ENCODE measurements at regions not wholly inside any gene's neighbourhood (a gene's known extent, or its start where the extent isn't known, plus 50 kb on each side); places are given as distances from the start of the nearest gene placed in this dataset.

DNA sequence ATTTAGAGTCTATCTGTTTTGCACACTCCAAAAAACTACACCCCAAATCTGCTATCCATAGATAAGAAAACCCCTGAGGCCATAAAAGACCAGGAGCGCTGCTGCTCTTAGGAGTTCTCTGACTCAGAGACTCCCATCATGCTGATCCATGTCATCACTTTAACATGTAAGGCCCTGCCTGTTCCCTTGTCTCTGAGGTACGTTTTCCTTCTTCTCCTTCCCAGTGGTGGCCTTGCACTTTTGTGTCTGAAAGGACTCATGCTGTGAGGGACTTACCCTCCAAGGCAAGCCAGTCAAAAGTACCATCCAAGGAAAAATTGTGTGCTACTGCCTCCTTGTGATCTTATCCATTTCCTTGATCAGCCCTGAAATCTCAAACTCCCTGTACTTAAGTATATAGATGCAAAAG is 427.4 kb upstream of the NCAM2 start:
- no CpG with 5 or more reads among the region's 2 CpGs for WGBS (ENCODE audit: extremely low coverage, insufficient coverage, insufficient read length)
- H2BK5ac ChIP-seq (ENCODE audit: low read depth, low read length, poor library complexity) = no peak overlapping the region

DNA sequence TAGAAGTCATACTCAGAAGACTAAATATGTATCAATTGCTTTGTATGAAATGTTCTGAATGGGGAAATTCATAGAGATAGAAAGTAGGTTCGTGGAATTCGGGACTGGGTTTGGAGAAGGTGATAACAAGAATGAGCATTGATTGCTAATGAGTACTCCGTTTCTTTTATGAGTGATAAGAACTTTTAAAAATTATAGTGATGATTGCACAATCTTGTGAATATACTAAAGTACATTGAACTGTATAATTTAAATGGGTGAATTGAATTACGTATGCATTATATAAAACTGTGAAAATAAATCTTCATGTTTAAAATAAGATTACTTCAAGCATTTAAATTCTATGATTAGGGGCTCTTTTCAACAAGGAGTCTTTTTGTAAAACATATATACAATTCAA is 425.6 kb upstream of the NCAM2 start:
- H4K91ac ChIP-seq (ENCODE audit: low read depth, low read length) = no peak overlapping the region
- no peak overlapping the region for H3K27ac ChIP-seq (ENCODE audit: low read depth, low read length)
- no peak overlapping the region for H2AK5ac ChIP-seq (ENCODE audit: low read length)
- H3K9me3 ChIP-seq (ENCODE audit: insufficient read depth, low read depth, low read length) = no peaks in the 10 kb centered on the region
- no peaks in the 10 kb centered on the region for H3K79me1 ChIP-seq (ENCODE audit: low read length)
- no peak overlapping the region for H2BK5ac ChIP-seq (ENCODE audit: low read depth, low read length, poor library complexity)
- no peak overlapping the region for H4K12ac ChIP-seq (ENCODE audit: low read depth, low read length)
- no peak overlapping the region for H3K4me2 ChIP-seq (ENCODE audit: low read length)
- no peak overlapping the region for H3K9ac ChIP-seq (ENCODE audit: low read length)
- H4K8ac ChIP-seq (ENCODE audit: low read depth, low read length) = no peak overlapping the region
- 100% methylated on average over 2 of the region's 4 CpGs for WGBS (ENCODE audit: extremely low coverage, insufficient coverage, insufficient read length)
- H3K14ac ChIP-seq (ENCODE audit: low read length) = no peak overlapping the region
- no peak overlapping the region for H2BK120ac ChIP-seq (ENCODE audit: insufficient read depth, low read length, poor library complexity)
- H2AFZ ChIP-seq (ENCODE audit: insufficient read depth, low read length, poor library complexity) = no peak overlapping the region
- no peak for DNase-seq
- no peak overlapping the region for H3K4me3 ChIP-seq (ENCODE audit: low read depth, low read length)
- no peaks in the 10 kb centered on the region for H3K4me1 ChIP-seq (ENCODE audit: control insufficient read depth in 1 of 2, insufficient read depth in 2 of 2, low read length in 2 of 2)
- no peak overlapping the region for H3K4ac ChIP-seq (ENCODE audit: low read depth, low read length)
- H3K23ac ChIP-seq (ENCODE audit: low read length) = no peak overlapping the region
- H3K18ac ChIP-seq (ENCODE audit: low read length) = no peak overlapping the region
- H3K27me3 ChIP-seq (ENCODE audit: insufficient read depth, low read length) = no peaks in the 10 kb centered on the region
- H2BK12ac ChIP-seq (ENCODE audit: low read length) = no peak overlapping the region
- H3K36me3 ChIP-seq (ENCODE audit: control insufficient read depth in 1 of 2, insufficient read depth in 2 of 2, low read length in 2 of 2) = no peaks in the 10 kb centered on the region
- no peaks in the 10 kb centered on the region for H3K79me2 ChIP-seq (ENCODE audit: control insufficient read depth, insufficient read depth, low read length, poor library complexity)

More for the DNA sequence above, 427.4 kb upstream of the NCAM2 start:
- no peaks in the 10 kb centered on the region for H3K36me3 ChIP-seq (ENCODE audit: control insufficient read depth in 1 of 2, insufficient read depth in 2 of 2, low read length in 2 of 2)
- no peak overlapping the region for H2AK5ac ChIP-seq (ENCODE audit: low read length)
- no peak overlapping the region for H2AFZ ChIP-seq (ENCODE audit: insufficient read depth, low read length, poor library complexity)
- H2BK12ac ChIP-seq (ENCODE audit: low read length) = no peak overlapping the region
- no peaks in the 10 kb centered on the region for H3K9me3 ChIP-seq (ENCODE audit: insufficient read depth, low read depth, low read length)
- no peak overlapping the region for H3K9ac ChIP-seq (ENCODE audit: low read length)
- H3K79me1 ChIP-seq (ENCODE audit: low read length) = no peaks in the 10 kb centered on the region
- H3K4me2 ChIP-seq (ENCODE audit: low read length) = no peak overlapping the region
- no peak overlapping the region for H3K18ac ChIP-seq (ENCODE audit: low read length)
- no peaks in the 10 kb centered on the region for H3K27me3 ChIP-seq (ENCODE audit: insufficient read depth, low read length)
- H3K14ac ChIP-seq (ENCODE audit: low read length) = no peak overlapping the region
- H3K23ac ChIP-seq (ENCODE audit: low read length) = no peak overlapping the region
- no peak for DNase-seq
- H4K12ac ChIP-seq (ENCODE audit: low read depth, low read length) = no peak overlapping the region
- H3K4me1 ChIP-seq (ENCODE audit: control insufficient read depth in 1 of 2, insufficient read depth in 2 of 2, low read length in 2 of 2) = no peaks in the 10 kb centered on the region
- H2BK120ac ChIP-seq (ENCODE audit: insufficient read depth, low read length, poor library complexity) = no peak overlapping the region
- no peak overlapping the region for H3K4ac ChIP-seq (ENCODE audit: low read depth, low read length)
- H4K8ac ChIP-seq (ENCODE audit: low read depth, low read length) = no peak overlapping the region
- H3K4me3 ChIP-seq (ENCODE audit: low read depth, low read length) = no peak overlapping the region
- H3K27ac ChIP-seq (ENCODE audit: low read depth, low read length) = no peak overlapping the region
- H3K79me2 ChIP-seq (ENCODE audit: control insufficient read depth, insufficient read depth, low read length, poor library complexity) = no peaks in the 10 kb centered on the region
- no peak overlapping the region for H4K91ac ChIP-seq (ENCODE audit: low read depth, low read length)

- Histone ChIP-seq H2AFZ (ENCODE audit: insufficient read depth, low read length, poor library complexity) (no peak overlapping the region), H3K4me2 (ENCODE audit: low read length) (no peak overlapping the region), H4K12ac (ENCODE audit: low read depth, low read length) (no peak overlapping the region), H3K23ac (ENCODE audit: low read length) (no peak overlapping the region), H3K79me2 (ENCODE audit: control insufficient read depth, insufficient read depth, low read length, poor library complexity) (no peaks in the 10 kb centered on the region), H3K9me3 (ENCODE audit: insufficient read depth, low read depth, low read length) (no peaks in the 10 kb centered on the region), H2BK12ac (ENCODE audit: low read length) (no peak overlapping the region), H2BK5ac (ENCODE audit: low read depth, low read length, poor library complexity) (no peak overlapping the region), H3K27ac (ENCODE audit: low read depth, low read length) (no peak overlapping the region), H3K4ac (ENCODE audit: low read depth, low read length) (no peak overlapping the region), H3K4me3 (ENCODE audit: low read depth, low read length) (no peak overlapping the region), H3K79me1 (ENCODE audit: low read length) (no peaks in the 10 kb centered on the region), H3K18ac (ENCODE audit: low read length) (no peak overlapping the region), H3K14ac (ENCODE audit: low read length) (no peak overlapping the region), H3K36me3 (ENCODE audit: control insufficient read depth in 1 of 2, insufficient read depth in 2 of 2, low read length in 2 of 2) (no peaks in the 10 kb centered on the region), H3K4me1 (ENCODE audit: control insufficient read depth in 1 of 2, insufficient read depth in 2 of 2, low read length in 2 of 2) (no peaks in the 10 kb centered on the region), H3K27me3 (ENCODE audit: insufficient read depth, low read length) (no peaks in the 10 kb centered on the region), H2AK5ac (ENCODE audit: low read length) (no peak overlapping the region), H4K8ac (ENCODE audit: low read depth, low read length) (no peak overlapping the region), H4K91ac (ENCODE audit: low read depth, low read length) (no peak overlapping the region), H2BK120ac (ENCODE audit: insufficient read depth, low read length, poor library complexity) (no peak overlapping the region), H3K9ac (ENCODE audit: low read length) (no peak overlapping the region)
- DNase-seq = no peak
- no CpG with 5 or more reads among the region's 1 CpG for WGBS (ENCODE audit: extremely low coverage, insufficient coverage, insufficient read length)
These were observed 416.8 kb upstream of the NCAM2 start for GRCh38 chr21:20581361-20581760.

GRCh38 chr21:20591284-20591683 is 406.9 kb upstream of the NCAM2 start:
- WGBS (ENCODE audit: extremely low coverage, insufficient coverage, insufficient read length) = no CpG with 5 or more reads among the region's 1 CpG
- no peak overlapping the region for H3K18ac ChIP-seq (ENCODE audit: low read length)
- no peak overlapping the region for H3K9ac ChIP-seq (ENCODE audit: low read length)
- no peaks in the 10 kb centered on the region for H3K9me3 ChIP-seq (ENCODE audit: insufficient read depth, low read depth, low read length)
- H3K36me3 ChIP-seq (ENCODE audit: control insufficient read depth in 1 of 2, insufficient read depth in 2 of 2, low read length in 2 of 2) = no peaks in the 10 kb centered on the region
- H3K27ac ChIP-seq (ENCODE audit: low read depth, low read length) = no peak overlapping the region
- DNase-seq = peak in 1 of 2 donors; percentile 1
- H4K12ac ChIP-seq (ENCODE audit: low read depth, low read length) = no peak overlapping the region
- H2BK12ac ChIP-seq (ENCODE audit: low read length) = no peak overlapping the region
- H3K4me2 ChIP-seq (ENCODE audit: low read length) = no peak overlapping the region
- H3K79me2 ChIP-seq (ENCODE audit: control insufficient read depth, insufficient read depth, low read length, poor library complexity) = no peaks in the 10 kb centered on the region
- no peak overlapping the region for H3K4ac ChIP-seq (ENCODE audit: low read depth, low read length)
- no peak overlapping the region for H2BK5ac ChIP-seq (ENCODE audit: low read depth, low read length, poor library complexity)
- H2AFZ ChIP-seq (ENCODE audit: insufficient read depth, low read length, poor library complexity) = no peak overlapping the region
- no peaks in the 10 kb centered on the region for H3K4me1 ChIP-seq (ENCODE audit: control insufficient read depth in 1 of 2, insufficient read depth in 2 of 2, low read length in 2 of 2)
- no peak overlapping the region for H3K14ac ChIP-seq (ENCODE audit: low read length)
- no peak overlapping the region for H2BK120ac ChIP-seq (ENCODE audit: insufficient read depth, low read length, poor library complexity)
- H4K91ac ChIP-seq (ENCODE audit: low read depth, low read length) = no peak overlapping the region
- H3K79me1 ChIP-seq (ENCODE audit: low read length) = peaks cover 1% of the 10 kb centered on the region
- no peak overlapping the region for H2AK5ac ChIP-seq (ENCODE audit: low read length)
- no peak overlapping the region for H4K8ac ChIP-seq (ENCODE audit: low read depth, low read length)
- H3K27me3 ChIP-seq (ENCODE audit: insufficient read depth, low read length) = no peaks in the 10 kb centered on the region
- H3K23ac ChIP-seq (ENCODE audit: low read length) = no peak overlapping the region
- H3K4me3 ChIP-seq (ENCODE audit: low read depth, low read length) = no peak overlapping the region
